ENCODE measurements at regions not wholly inside any gene's neighbourhood (a gene's known extent, or its start where the extent isn't known, plus 50 kb on each side); places are given as distances from the start of the nearest gene placed in this dataset.

DNA sequence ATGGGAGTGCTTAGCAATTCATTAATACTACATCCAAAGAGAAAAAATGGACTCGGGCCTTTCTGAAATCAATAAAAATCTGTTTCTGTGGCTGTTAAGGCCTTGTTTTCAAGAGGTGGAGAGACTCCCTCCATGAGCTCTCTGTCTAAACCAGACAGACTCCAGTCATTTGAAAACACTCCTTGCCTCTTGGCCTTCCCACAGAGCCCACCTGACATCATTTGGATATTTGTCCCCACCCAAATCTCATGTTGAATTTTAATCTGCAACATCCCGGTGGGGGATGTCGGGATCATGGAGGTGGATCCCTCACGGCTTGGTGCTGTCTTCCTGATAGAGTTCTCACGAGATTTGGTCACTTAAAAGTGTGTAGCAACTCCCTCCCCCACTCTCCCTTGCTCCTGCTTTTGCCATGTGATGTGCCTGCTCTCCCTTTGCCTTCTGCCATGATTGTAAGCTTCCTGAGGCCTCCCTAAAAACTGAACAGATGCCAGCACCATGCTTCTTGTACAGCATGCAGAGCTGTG lies 226.3 kb downstream of the TBXT start:
- no peak overlapping the region for H3K27ac ChIP-seq (ENCODE audit: low read depth in 2 of 2, low read length in 2 of 2)
- no peak overlapping the region for H3K4me3 ChIP-seq (ENCODE audit: low read length in 3 of 3)
- no peaks in the 10 kb centered on the region for H3K9me3 ChIP-seq (ENCODE audit: control insufficient read depth in 2 of 3, insufficient read depth in 1 of 3, low read length in 3 of 3)
- TF ChIP-seq CTCF (IDR thresholded peaks at IDR 0.05; ENCODE audit: borderline replicate concordance, extremely low read depth, insufficient read depth) = no peak
- no peaks in the 10 kb centered on the region for H3K36me3 ChIP-seq (ENCODE audit: control insufficient read depth in 2 of 3, insufficient read depth in 3 of 3, low read length in 3 of 3)
- DNase-seq (no peak), FAIRE-seq (no peak)
- H3K27me3 ChIP-seq (ENCODE audit: control insufficient read depth, insufficient read depth, low read length) = no peaks in the 10 kb centered on the region
- H3K4me1 ChIP-seq (ENCODE audit: control insufficient read depth in 2 of 3, insufficient read depth in 2 of 3, low read depth in 1 of 3, low read length in 3 of 3) = no peaks in the 10 kb centered on the region
- intact Hi-C loops (cut with DNase I) = no loop called here
- no peak overlapping the region for H3K9ac ChIP-seq (ENCODE audit: low read length in 3 of 3)

DNA sequence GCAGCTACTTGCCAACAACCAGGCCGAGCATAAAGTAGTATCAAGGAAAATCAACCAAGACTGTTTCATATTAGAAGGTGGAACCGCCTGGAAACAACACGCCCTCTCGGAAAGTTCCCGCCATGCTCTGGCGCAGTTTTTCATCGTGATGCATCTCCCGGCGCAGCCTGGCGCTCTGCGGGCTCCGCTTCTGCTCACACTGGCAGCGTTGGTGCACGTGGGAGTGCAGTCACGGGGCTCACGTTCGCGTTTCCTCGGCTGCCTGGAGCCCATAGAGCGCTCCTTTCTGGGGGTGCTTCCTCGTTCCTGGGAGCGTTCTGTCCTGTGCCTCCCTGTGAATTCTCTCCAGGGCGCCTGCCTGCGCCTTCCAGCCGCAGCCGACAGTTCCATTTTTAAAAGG lies 227.3 kb downstream of the TBXT start:
- Histone ChIP-seq H3K4me3 (ENCODE audit: low read length in 3 of 3) (no peak overlapping the region), H3K27ac (ENCODE audit: low read depth in 2 of 2, low read length in 2 of 2) (no peak overlapping the region), H3K27me3 (ENCODE audit: control insufficient read depth, insufficient read depth, low read length) (no peaks in the 10 kb centered on the region), H3K9me3 (ENCODE audit: control insufficient read depth in 2 of 3, insufficient read depth in 1 of 3, low read length in 3 of 3) (no peaks in the 10 kb centered on the region), H3K4me1 (ENCODE audit: control insufficient read depth in 2 of 3, insufficient read depth in 2 of 3, low read depth in 1 of 3, low read length in 3 of 3) (no peaks in the 10 kb centered on the region), H3K36me3 (ENCODE audit: control insufficient read depth in 2 of 3, insufficient read depth in 3 of 3, low read length in 3 of 3) (no peaks in the 10 kb centered on the region), H3K9ac (ENCODE audit: low read length in 3 of 3) (no peak overlapping the region)
- no peak for TF ChIP-seq CTCF (IDR thresholded peaks at IDR 0.05; ENCODE audit: borderline replicate concordance, extremely low read depth, insufficient read depth)
- FAIRE-seq (no peak), DNase-seq (no peak)
- intact Hi-C loops (cut with DNase I) = no loop called here

DNA sequence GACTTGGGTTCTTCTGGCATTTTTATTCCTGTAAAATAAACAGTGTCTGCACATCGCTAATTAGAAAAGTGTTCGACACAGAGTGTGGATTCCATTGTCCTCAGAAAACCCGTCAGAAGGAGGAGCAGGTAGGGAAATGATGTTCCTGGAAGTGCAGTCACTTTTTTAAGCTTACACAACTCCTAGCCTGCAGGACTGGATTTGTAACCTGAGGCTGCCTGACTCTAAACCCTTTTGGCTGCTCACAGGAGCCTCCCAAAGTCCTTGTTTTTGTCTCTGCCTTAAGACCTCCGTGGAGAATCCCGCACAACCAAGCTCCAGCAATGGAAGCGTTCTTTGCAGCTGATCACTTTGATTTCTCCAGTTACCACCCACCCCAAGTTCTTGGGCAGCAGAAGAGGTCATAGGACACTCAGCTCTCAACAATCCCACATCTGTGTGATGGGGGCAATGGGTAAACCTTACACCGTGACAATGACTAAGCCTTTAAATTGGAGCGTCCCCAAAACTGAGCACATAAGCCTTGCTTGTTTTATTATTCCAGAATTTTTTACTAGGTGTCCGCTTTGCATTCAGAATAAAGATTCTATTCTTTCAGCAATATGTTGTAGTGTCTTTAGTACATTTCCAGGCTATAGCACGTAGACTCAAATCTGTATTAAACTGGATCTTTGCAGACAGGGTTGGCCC lies 227.9 kb downstream of the TBXT start:
- DNase-seq (no peak), FAIRE-seq (no peak)
- H3K27me3 ChIP-seq (ENCODE audit: control insufficient read depth, insufficient read depth, low read length) = no peaks in the 10 kb centered on the region
- no peak overlapping the region for H3K4me3 ChIP-seq (ENCODE audit: low read length in 3 of 3)
- intact Hi-C loops (cut with DNase I) = no loop called here
- no peaks in the 10 kb centered on the region for H3K4me1 ChIP-seq (ENCODE audit: control insufficient read depth in 2 of 3, insufficient read depth in 2 of 3, low read depth in 1 of 3, low read length in 3 of 3)
- no peaks in the 10 kb centered on the region for H3K36me3 ChIP-seq (ENCODE audit: control insufficient read depth in 2 of 3, insufficient read depth in 3 of 3, low read length in 3 of 3)
- no peak overlapping the region for H3K27ac ChIP-seq (ENCODE audit: low read depth in 2 of 2, low read length in 2 of 2)
- H3K9ac ChIP-seq (ENCODE audit: low read length in 3 of 3) = no peak overlapping the region
- TF ChIP-seq CTCF (IDR thresholded peaks at IDR 0.05; ENCODE audit: borderline replicate concordance, extremely low read depth, insufficient read depth) = no peak
- no peaks in the 10 kb centered on the region for H3K9me3 ChIP-seq (ENCODE audit: control insufficient read depth in 2 of 3, insufficient read depth in 1 of 3, low read length in 3 of 3)

DNA sequence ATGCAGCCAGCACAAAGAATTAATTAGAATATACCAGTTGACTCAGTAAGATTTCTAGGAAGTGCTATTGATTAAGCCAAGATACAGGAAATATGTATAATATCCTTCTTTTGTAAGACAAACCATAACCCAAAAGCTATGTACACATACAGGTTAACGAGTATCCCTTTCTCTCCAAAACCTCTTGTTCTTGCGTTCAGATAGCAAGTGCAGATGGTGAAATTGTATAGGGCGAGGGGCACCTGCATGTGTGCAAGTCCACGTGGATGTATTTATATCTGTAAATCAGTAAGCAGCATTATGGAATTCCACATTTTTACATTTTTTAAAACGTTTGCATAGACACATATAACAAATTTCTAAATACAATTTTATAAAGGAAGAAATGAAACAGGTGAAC lies 228.6 kb downstream of the TBXT start:
- no peak overlapping the region for H3K9ac ChIP-seq (ENCODE audit: low read length in 3 of 3)
- H3K27ac ChIP-seq (ENCODE audit: low read depth in 2 of 2, low read length in 2 of 2) = no peak overlapping the region
- intact Hi-C loops (cut with DNase I) = no loop called here
- H3K36me3 ChIP-seq (ENCODE audit: control insufficient read depth in 2 of 3, insufficient read depth in 3 of 3, low read length in 3 of 3) = no peaks in the 10 kb centered on the region
- no peak overlapping the region for H3K4me3 ChIP-seq (ENCODE audit: low read length in 3 of 3)
- no peaks in the 10 kb centered on the region for H3K9me3 ChIP-seq (ENCODE audit: control insufficient read depth in 2 of 3, insufficient read depth in 1 of 3, low read length in 3 of 3)
- H3K27me3 ChIP-seq (ENCODE audit: control insufficient read depth, insufficient read depth, low read length) = no peaks in the 10 kb centered on the region
- TF ChIP-seq CTCF (IDR thresholded peaks at IDR 0.05; ENCODE audit: borderline replicate concordance, extremely low read depth, insufficient read depth) = no peak
- FAIRE-seq (no peak), DNase-seq (no peak)
- no peaks in the 10 kb centered on the region for H3K4me1 ChIP-seq (ENCODE audit: control insufficient read depth in 2 of 3, insufficient read depth in 2 of 3, low read depth in 1 of 3, low read length in 3 of 3)

All from kidney (tissue), 13 donors.